Hepatocyte (in vitro differentiated cells): ENCODE measurements at regions not wholly inside any gene's neighbourhood (a gene's known extent, or its start where the extent isn't known, plus 50 kb on each side); places are given as distances from the start of the nearest gene placed in this dataset.

Source experiments
- DNase-seq: peaks from one replicate; pipeline ENCODE4 v3.0.0-alpha.2; 2016; ENCODE audit warnings: low spot score
- H2AFZ ChIP-seq: fragments of 200-600 bp; sonication (generic); 2 replicates; pipeline ENCODE4 v1.6.0; 2016; ENCODE audit warnings: antibody characterized with exemption, mild to moderate bottlenecking
- H3K27ac ChIP-seq: fragments of 200-600 bp; sonication (generic); 2 replicates; pipeline ENCODE4 v1.5.1; 2016; ENCODE audit warnings: mild to moderate bottlenecking
- H3K27me3 ChIP-seq: fragments of 200-600 bp; sonication (generic); 2 replicates; pipeline ENCODE4 v1.6.1; 2016
- H3K36me3 ChIP-seq: fragments of 200-600 bp; sonication (generic); replicated peaks from 2 replicates; pipeline ENCODE4 v1.5.1; 2016; ENCODE audit warnings: low read depth; ENCODE audit not compliant: insufficient read depth
- H3K4me1 ChIP-seq: fragments of 200-600 bp; sonication (generic); 2 replicates; pipeline ENCODE4 v1.5.1; 2016; ENCODE audit warnings: mild to moderate bottlenecking, moderate library complexity; ENCODE audit not compliant: insufficient read depth
- H3K4me2 ChIP-seq: fragments of 200-600 bp; sonication (generic); 2 replicates; pipeline ENCODE4 v1.6.0; 2016
- H3K4me3 ChIP-seq: fragments of 200-600 bp; sonication (generic); 2 replicates; pipeline ENCODE4 v1.5.1; 2016; ENCODE audit warnings: mild to moderate bottlenecking
- H3K79me2 ChIP-seq: fragments of 200-600 bp; sonication (generic); 2 replicates; pipeline ENCODE4 v1.6.0; 2017; ENCODE audit warnings: mild to moderate bottlenecking
- H3K9me2 ChIP-seq: fragments of 200-600 bp; sonication (generic); replicated peaks from 2 replicates; pipeline ENCODE4 v1.6.0; 2017; ENCODE audit warnings: mild to moderate bottlenecking; ENCODE audit not compliant: insufficient read depth
- H3K9me3 ChIP-seq: fragments of 200-600 bp; sonication (generic); 2 replicates; pipeline ENCODE4 v1.5.1; 2016; ENCODE audit warnings: low read depth, mild to moderate bottlenecking
- H4K20me1 ChIP-seq: fragments of 200-600 bp; sonication (generic); 2 replicates; pipeline ENCODE4 v1.6.0; 2016; ENCODE audit warnings: mild to moderate bottlenecking; ENCODE audit not compliant: insufficient read depth, poor library complexity, severe bottlenecking
- CTCF ChIP-seq: fragments of 200-600 bp; sonication (generic); IDR thresholded peaks from 2 replicates; pipeline ENCODE4 v1.5.1; 2016; ENCODE audit warnings: antibody characterized with exemption, mild to moderate bottlenecking; ENCODE audit not compliant: poor library complexity
- EZH2 ChIP-seq: fragments of 200-600 bp; sonication (generic); IDR thresholded peaks from 2 replicates; pipeline ENCODE4 v1.6.1; 2016; ENCODE audit warnings: antibody characterized with exemption, mild to moderate bottlenecking, borderline replicate concordance
- EZH2phosphoT487 ChIP-seq: fragments of 200-600 bp; sonication (generic); IDR thresholded peaks from one replicate; pipeline ENCODE4 v1.6.1; 2018; ENCODE audit warnings: antibody characterized with exemption, mild to moderate bottlenecking, low read depth, moderate library complexity; ENCODE audit not compliant: unreplicated experiment, severe bottlenecking
- WGBS: methylation state at CpG from one replicate; pipeline ENCODE4 v1.1.6; 2016; ENCODE audit warnings: low lambda C conversion rate; ENCODE audit errors: missing lambda C conversion rate; 5-methylcytosine and 5-hydroxymethylcytosine counted together

- H3K9me3 ChIP-seq, result no peaks in the 10 kb centered on the region
- no peaks in the 10 kb centered on the region for H4K20me1 ChIP-seq
- H2AFZ ChIP-seq, result no peak overlapping the region
- no peaks in the 10 kb centered on the region for H3K36me3 ChIP-seq
- TF ChIP-seq EZH2, result no peak
- TF ChIP-seq EZH2phosphoT487, result no peak
- no peak for TF ChIP-seq CTCF
- H3K4me1 ChIP-seq, result no peaks in the 10 kb centered on the region
- H3K27ac ChIP-seq, result no peak overlapping the region
- no peak overlapping the region for H3K4me2 ChIP-seq
- no peak for DNase-seq
- no peaks in the 10 kb centered on the region for H3K9me2 ChIP-seq
- 65% methylated on average over 5 of the region's 5 CpGs for WGBS
- no peak overlapping the region for H3K4me3 ChIP-seq
- H3K79me2 ChIP-seq, result no peaks in the 10 kb centered on the region
- peaks cover 5% of the 10 kb centered on the region for H3K27me3 ChIP-seq
These were observed 374.9 kb upstream of the PODXL start for GRCh38 chr7:131931370-131931769.

GRCh38 chr7:131929632-131930031, 373.2 kb upstream of the PODXL start:
- Histone ChIP-seq H3K9me3 (no peaks in the 10 kb centered on the region), H3K9me2 (no peaks in the 10 kb centered on the region), H3K4me3 (no peak overlapping the region), H3K27me3 (peaks cover 5% of the 10 kb centered on the region), H4K20me1 (no peaks in the 10 kb centered on the region), H3K79me2 (no peaks in the 10 kb centered on the region), H3K4me1 (no peaks in the 10 kb centered on the region), H3K36me3 (no peaks in the 10 kb centered on the region), H3K27ac (no peak overlapping the region), H2AFZ (no peak overlapping the region), H3K4me2 (no peak overlapping the region)
- DNase-seq, result no peak
- no peak for TF ChIP-seq CTCF
- TF ChIP-seq EZH2phosphoT487, result no peak
- no peak for TF ChIP-seq EZH2

- H3K4me3 ChIP-seq, result no peak overlapping the region
- H3K27me3 ChIP-seq, result peaks cover 5% of the 10 kb centered on the region
- TF ChIP-seq CTCF, result no peak
- no peak for TF ChIP-seq EZH2
- no peak for TF ChIP-seq EZH2phosphoT487
- H4K20me1 ChIP-seq, result no peaks in the 10 kb centered on the region
- no peak overlapping the region for H3K4me2 ChIP-seq
- no peak for DNase-seq
- 80% methylated on average over 12 of the region's 12 CpGs for WGBS
- no peaks in the 10 kb centered on the region for H3K9me3 ChIP-seq
- H2AFZ ChIP-seq, result no peak overlapping the region
- H3K79me2 ChIP-seq, result no peaks in the 10 kb centered on the region
- H3K9me2 ChIP-seq, result no peaks in the 10 kb centered on the region
- H3K27ac ChIP-seq, result no peak overlapping the region
- no peaks in the 10 kb centered on the region for H3K36me3 ChIP-seq
- H3K4me1 ChIP-seq, result no peaks in the 10 kb centered on the region
These were observed 371.5 kb upstream of the PODXL start for GRCh38 chr7:131927770-131928423.

DNA sequence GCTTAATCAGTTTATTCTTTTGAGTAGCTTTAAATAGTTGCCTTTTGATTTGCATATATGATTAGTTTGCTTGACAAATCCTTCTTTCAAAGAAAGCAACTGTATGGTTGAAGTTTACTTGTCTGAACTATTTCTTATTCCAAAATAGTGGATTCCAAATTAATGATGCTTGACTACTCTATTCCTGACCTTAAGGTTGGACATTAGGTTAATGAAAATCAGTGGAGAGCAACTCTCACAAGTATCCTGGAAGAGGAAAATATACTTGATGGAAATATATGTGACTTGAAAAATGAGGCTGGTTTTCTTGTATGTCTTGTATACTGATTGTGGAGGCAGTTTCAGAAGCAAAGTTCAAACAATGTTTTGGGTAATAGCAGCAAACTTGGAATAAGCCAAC, 369.2 kb upstream of the PODXL start:
- H4K20me1 ChIP-seq, result no peaks in the 10 kb centered on the region
- H3K27me3 ChIP-seq, result peaks cover 5% of the 10 kb centered on the region
- no peak for TF ChIP-seq CTCF
- TF ChIP-seq EZH2, result no peak
- TF ChIP-seq EZH2phosphoT487, result no peak
- no peak for DNase-seq
- H3K4me3 ChIP-seq, result no peak overlapping the region
- H3K36me3 ChIP-seq, result no peaks in the 10 kb centered on the region
- no peaks in the 10 kb centered on the region for H3K79me2 ChIP-seq
- H3K4me2 ChIP-seq, result no peak overlapping the region
- no peaks in the 10 kb centered on the region for H3K9me3 ChIP-seq
- H2AFZ ChIP-seq, result no peak overlapping the region
- H3K27ac ChIP-seq, result no peak overlapping the region
- no peaks in the 10 kb centered on the region for H3K4me1 ChIP-seq
- H3K9me2 ChIP-seq, result no peaks in the 10 kb centered on the region
